SK-N-DZ (cell line): ENCODE measurements at regions not wholly inside any gene's neighbourhood (a gene's known extent, or its start where the extent isn't known, plus 50 kb on each side); places are given as distances from the start of the nearest gene placed in this dataset.
"Not testable (repeated sequence)": the region's sequence is repeated elsewhere in the genome, so short reads cannot be mapped to it uniquely, and the experiment has no call there.

Experiments used
- DNase-seq: peaks from one replicate; pipeline ENCODE4 v3.0.0-alpha.2; 2015; ENCODE audit warnings: low spot score

DNA sequence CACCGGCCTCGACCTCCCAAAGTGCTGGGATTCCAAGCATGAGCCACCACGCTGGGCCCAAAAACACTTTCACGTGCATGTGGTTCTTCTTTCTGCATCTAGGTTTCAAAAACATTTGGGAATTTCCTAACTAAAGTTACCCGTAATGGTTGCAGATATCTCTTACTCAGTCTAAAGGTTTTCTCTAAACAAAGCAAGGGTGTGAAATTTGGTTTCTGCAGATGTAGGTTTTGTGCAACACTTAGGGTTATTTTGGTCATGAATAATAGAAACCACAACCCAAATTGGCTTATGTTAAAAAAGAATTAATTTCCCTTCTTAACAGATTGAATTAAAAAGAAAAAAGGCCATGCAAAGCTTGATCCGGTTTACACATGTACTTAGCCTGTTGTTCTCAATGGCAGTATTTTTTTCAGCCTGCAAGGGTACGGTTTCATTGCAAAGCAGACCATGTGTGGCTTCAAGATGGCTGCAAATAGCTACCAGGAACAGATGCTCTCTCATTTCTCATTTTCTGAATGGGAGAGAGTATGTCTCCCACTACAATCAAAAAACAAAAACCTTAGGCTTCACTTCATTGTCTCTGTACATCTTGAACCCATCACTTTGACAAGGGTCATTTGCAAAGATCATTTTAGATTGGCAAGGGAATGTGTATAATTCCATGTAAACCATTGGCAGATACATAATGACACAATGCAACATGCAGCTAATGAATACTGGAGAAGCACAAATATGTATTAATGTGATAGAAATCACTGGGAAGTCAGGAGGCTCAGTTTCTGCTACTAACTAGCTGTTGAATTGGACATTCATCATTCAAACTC, 491.2 kb upstream of the FLRT2 start:
- peak; percentile 5 for DNase-seq

DNA sequence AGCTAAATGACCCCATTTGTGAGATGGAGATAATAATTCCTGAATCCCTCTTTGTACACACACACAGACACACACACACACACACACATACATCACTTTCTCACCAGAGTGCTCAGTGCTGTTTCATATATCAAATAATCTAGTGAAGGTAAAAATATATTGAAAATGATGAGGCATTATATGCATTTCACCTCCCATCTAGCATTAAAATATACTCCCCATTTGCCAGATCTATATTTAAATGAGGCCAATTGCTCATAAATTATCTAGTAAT, 490.7 kb upstream of the FLRT2 start:
- no peak for DNase-seq

GRCh38 chr14:85040046-85040685, 489.8 kb upstream of the FLRT2 start:
- no peak for DNase-seq

DNA sequence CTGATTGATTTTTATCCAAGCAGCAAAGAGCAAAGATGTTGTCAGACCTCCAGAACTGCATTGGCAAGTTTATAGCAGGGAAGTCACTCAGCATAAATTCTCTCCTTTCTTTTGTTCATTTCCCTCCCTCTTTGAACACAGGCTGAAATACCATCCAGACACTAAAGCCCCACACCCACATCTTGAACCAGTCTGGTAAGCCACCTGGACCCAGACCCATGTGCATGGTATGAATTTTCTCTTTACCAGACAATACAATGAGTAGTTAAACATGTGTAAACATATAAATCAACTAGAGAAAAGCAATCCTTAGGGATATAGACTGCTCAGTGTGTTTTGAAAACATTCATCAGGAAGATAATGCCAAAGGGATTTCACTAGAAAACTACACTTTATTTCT, 488.3 kb upstream of the FLRT2 start:
- no peak for DNase-seq

DNA sequence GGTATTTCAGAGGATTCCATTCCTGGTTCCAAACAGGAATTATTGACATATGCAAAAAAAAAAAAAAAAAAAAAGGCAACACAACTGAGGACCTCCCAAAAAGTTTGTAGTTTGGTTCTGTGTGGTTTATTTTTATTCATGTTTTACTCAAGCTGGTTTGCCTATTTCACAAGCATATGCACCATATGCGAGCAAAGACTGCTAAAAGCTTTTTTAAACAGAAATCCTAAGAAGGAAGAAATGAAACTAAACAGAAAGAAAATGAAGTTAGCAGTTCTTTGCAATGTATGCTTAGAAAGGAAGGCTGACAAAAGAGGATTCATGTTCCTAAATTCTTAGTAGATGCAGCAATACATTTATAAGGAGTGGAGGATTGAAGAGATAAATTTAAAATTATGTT, 487.6 kb upstream of the FLRT2 start:
- DNase-seq = no peak

DNA sequence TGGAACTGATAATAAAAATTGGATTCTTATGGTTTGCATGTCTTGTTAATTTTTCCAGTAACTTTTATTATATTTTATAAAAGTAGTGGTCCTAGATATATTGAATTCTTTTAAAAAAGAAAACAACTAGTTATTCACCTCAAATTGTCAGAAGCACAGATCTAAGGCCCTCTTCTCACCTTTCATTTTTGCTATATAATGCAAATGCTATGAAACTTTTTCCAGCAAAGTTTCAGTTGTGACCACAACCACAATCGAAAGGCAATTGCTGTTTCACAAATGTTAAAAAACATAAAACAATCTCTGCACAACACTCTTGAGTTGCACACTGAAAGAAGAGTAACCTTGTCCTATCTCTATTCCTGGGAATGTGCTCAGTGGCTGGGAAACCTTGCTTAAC, 479.8 kb upstream of the FLRT2 start:
- DNase-seq = no peak

DNA sequence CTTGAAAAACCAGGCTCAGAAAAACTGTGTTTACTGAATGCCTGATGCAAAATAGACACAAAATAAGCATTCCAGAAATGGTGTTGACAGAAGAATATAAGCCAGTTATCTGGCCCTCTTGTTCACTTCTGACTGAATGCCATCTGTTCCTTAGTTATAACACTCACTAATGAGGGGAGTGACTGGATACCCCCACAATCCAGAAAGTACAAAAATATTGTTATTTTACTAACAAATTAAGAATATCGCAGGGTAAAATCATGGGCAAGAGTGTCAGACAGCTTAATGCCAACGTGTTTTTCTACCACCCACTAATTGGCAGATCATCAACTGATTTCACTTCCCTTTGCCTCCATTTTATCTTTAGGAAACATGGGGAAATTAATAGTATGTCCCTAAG, 477.3 kb upstream of the FLRT2 start:
- no peak for DNase-seq

- DNase-seq = no peak
Observed at GRCh38 chr14:85054178-85054577, 475.8 kb upstream of the FLRT2 start.

- DNase-seq = no peak
Observed at GRCh38 chr14:85056267-85056666, 473.7 kb upstream of the FLRT2 start.

GRCh38 chr14:85057221-85057620, 472.7 kb upstream of the FLRT2 start:
- no peak for DNase-seq

- no peak for DNase-seq
Observed at GRCh38 chr14:85058150-85058549, 471.8 kb upstream of the FLRT2 start.

GRCh38 chr14:85060121-85060520, 469.8 kb upstream of the FLRT2 start:
- DNase-seq = no peak

DNA sequence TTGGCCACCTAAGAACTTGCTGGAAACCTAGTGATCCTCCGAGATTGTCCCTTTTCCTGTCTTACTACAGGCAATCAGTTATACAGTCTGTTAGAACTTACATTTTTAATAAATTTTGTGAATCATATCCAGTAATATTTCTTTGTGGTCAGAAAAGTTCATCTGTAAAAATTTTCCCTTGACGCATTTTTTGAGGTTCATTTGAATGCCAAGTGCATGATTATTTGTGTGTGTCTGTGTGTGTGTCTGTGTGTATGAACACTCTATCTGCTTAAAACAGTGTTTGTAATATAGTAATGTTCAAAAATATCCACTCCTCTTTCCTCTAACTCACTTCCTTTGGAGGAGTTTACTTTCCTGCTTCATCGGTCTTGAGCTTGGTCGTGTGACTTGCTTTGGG, 468.7 kb upstream of the FLRT2 start:
- DNase-seq = no peak

- DNase-seq = no peak
Observed at GRCh38 chr14:85063747-85064146, 466.2 kb upstream of the FLRT2 start.

DNA sequence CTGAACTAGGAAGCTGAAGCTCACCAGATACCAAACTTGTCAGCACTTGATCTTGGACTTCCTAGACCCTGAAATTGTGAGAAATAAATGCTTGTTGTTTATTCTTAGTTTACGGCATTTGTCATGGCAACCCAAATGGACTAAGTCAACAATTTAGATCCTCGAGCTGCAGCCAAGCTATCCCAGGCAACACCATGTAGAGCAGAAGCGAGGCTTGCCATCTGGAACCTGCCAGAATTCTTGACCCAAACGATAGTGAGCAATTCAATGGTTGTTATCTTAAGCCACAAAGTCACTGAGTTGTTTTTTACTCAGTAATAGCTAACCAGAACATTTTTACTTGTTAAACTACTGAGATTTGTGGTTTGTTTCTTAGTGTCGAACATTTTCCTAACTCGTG, 458.5 kb upstream of the FLRT2 start:
- DNase-seq = no peak

- DNase-seq = no peak
Observed at GRCh38 chr14:85074955-85075354, 455.0 kb upstream of the FLRT2 start.

GRCh38 chr14:85075694-85076476, 454.1 kb upstream of the FLRT2 start:
- no peak for DNase-seq

- not testable (repeated sequence) for DNase-seq
Observed at GRCh38 chr14:85077716-85078115, 452.2 kb upstream of the FLRT2 start.

DNA sequence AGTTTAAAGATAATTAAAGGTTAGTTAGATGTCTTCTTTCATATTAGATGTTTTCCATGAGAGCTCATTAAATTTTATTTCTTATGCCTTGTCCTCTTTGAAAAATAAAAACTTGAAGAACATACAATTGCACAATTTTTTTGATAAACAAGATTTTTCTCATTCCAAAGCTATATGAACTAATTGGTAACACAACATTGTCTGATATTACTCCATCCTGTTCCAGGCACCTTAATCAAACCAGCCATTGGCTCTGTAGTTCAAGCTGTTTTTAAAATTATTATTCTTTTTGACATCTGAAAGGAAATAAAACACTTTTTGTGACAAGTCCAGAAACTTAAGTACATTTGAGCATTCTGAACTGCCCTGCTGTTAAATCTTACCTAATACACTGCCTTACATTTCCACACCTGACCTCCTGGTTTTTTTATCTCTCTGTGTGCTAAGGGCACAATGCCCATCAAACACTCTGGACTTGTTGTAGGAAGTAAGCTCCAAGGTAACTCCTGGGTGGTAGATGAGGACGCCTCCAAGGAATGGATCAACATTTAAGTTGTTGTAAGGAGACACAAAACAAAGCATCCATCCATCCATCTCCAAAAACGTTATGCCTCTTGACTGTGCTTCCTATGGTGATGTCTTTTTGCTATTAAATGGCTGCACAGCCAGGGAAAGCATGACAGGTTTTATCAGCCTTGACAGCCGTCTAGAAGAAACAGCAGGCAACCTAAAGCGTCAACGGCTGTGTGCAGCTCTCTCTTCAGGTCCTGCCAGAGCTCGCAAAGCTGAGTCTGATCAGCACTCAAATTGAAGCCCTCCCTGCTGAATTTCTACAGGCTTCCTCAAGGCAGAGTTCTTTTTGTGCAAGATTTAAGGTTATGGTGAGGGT, 449.9 kb upstream of the FLRT2 start:
- DNase-seq = peak; percentile 8

DNA sequence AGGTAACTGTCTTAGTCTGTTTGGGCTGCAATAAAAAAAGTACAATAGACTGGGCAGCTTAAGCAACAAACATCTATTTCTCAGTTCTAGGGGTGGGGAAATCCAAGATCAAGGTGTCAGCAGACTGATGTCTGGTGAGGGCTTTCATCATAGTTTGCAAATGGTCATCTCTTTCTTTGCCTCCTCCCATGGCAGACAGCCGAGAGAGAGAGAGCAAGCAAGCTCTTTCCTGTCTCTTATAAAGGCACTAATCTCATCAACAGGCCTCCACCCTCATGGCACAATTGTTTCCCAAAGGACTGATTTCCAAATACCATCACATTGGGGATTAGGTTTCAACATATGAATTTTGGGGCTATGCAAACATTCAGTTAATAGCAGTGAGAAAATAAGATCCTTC, 445.6 kb upstream of the FLRT2 start:
- DNase-seq = no peak

DNA sequence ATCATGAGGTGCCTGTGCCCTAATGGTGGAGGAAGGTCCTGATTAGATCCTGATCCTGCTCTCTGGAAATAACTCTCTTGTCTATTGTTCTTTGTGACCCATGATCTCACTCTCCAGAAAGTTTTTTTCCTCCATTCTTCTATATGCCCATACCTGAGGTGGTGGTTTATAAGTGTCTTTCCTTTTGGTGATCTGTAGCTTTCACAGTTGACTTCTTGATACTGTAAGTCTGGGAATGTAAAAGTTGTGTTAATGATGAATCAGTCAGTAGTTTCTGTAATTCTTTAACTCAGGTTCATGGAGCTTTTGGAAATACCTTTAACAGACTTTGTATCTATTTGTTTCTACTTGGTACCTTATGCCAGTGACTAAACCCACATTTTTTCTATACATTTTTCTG, 444.0 kb upstream of the FLRT2 start:
- no peak for DNase-seq

GRCh38 chr14:85087201-85087600, 442.7 kb upstream of the FLRT2 start:
- no peak for DNase-seq
